ENCODE measurements at regions not wholly inside any gene's neighbourhood (a gene's known extent, or its start where the extent isn't known, plus 50 kb on each side); places are given as distances from the start of the nearest gene placed in this dataset.

- no peak overlapping the region for H3K4me3 ChIP-seq (ENCODE audit: low read depth, low read length)
- TF ChIP-seq, protein P1, sequence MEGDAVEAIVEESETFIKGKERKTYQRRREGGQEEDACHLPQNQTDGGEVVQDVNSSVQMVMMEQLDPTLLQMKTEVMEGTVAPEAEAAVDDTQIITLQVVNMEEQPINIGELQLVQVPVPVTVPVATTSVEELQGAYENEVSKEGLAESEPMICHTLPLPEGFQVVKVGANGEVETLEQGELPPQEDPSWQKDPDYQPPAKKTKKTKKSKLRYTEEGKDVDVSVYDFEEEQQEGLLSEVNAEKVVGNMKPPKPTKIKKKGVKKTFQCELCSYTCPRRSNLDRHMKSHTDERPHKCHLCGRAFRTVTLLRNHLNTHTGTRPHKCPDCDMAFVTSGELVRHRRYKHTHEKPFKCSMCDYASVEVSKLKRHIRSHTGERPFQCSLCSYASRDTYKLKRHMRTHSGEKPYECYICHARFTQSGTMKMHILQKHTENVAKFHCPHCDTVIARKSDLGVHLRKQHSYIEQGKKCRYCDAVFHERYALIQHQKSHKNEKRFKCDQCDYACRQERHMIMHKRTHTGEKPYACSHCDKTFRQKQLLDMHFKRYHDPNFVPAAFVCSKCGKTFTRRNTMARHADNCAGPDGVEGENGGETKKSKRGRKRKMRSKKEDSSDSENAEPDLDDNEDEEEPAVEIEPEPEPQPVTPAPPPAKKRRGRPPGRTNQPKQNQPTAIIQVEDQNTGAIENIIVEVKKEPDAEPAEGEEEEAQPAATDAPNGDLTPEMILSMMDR (IDR thresholded peaks at IDR 0.05; ENCODE audit: low read depth, low read length, missing control alignments) = no peak
Observed at GRCh38 chr12:42798811-42799438, 209.4 kb upstream of the PRICKLE1 start.

DNA sequence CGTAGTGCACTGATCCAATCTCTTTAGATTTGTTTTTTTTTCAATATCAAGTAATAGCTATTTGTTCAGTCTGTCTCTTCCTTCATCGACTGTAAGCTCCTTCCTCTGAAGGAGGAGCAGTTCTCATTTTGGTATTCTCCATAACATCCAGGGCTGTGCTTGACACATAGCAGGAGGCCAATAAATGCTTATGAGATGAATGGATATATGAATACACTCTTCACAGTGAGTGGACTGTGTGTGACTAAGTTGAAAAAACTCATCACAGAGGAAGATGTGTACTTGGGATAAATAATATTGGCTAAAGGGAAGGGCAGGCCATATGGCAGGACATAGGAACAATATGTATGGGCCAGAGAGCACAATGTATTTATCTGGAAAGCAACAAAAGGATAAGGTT lies 205.3 kb upstream of the PRICKLE1 start:
- DNase-seq (ENCODE audit: low read depth) = no peak
- TF ChIP-seq, protein P1 (IDR thresholded peaks at IDR 0.05; ENCODE audit: low read depth, low read length, missing control alignments) = no peak

More at GRCh38 chr12:42798811-42799438, 209.4 kb upstream of the PRICKLE1 start:
- no peak for DNase-seq (ENCODE audit: low read depth)

DNA sequence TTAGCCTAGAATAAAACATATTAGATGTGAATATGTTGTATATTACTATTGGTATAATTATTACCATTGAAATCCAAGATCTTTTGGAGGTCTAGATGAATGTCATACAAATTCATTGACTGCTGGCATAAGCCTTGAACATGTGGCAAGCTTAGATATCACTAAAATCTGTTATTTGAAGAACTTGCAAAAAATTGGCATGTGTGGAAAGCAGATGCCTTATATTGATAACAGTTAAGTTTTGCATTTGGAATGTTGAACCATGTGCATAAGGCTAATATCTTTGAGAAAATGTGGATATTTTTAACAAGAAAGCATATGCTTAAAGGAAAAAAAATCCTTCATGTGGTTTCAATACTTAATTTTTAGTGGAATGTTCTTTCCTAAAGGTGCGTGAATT lies 203.6 kb upstream of the PRICKLE1 start:
- H3K4me3 ChIP-seq (ENCODE audit: low read depth, low read length) = no peak overlapping the region
- TF ChIP-seq, protein P1 (IDR thresholded peaks at IDR 0.05; ENCODE audit: low read depth, low read length, missing control alignments) = no peak
- no peak for DNase-seq (ENCODE audit: low read depth)

More for the DNA sequence above, 205.3 kb upstream of the PRICKLE1 start:
- H3K4me3 ChIP-seq (ENCODE audit: low read depth, low read length) = no peak overlapping the region

GRCh38 chr12:42792265-42792664 lies 202.7 kb upstream of the PRICKLE1 start:
- no peak for DNase-seq (ENCODE audit: low read depth)
- TF ChIP-seq, protein P1 (IDR thresholded peaks at IDR 0.05; ENCODE audit: low read depth, low read length, missing control alignments) = no peak
- H3K4me3 ChIP-seq (ENCODE audit: low read depth, low read length) = no peak overlapping the region

DNA sequence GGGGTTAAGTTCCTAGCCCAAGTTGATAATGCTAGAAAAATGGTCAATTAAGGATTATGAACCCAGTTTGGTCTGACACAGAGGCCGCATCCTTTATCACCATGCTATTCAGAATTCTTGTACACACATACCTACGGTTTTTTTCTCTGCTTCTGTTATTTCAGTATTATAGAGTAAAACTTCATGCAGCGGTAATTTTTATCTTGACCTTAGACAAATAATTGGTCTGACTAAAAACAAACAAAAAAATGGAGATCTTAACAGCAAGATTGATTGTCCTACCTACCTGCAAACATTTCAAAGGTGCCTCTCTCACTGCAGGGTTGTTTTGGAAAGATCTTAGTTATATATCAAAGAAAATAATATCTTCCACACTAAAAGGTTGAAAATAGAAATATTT lies 201.9 kb upstream of the PRICKLE1 start:
- no peak for DNase-seq (ENCODE audit: low read depth)
- H3K4me3 ChIP-seq (ENCODE audit: low read depth, low read length) = no peak overlapping the region
- TF ChIP-seq, protein P1 (IDR thresholded peaks at IDR 0.05; ENCODE audit: low read depth, low read length, missing control alignments) = no peak

- no peak overlapping the region for H3K4me3 ChIP-seq (ENCODE audit: low read depth, low read length)
- TF ChIP-seq, protein P1 (IDR thresholded peaks at IDR 0.05; ENCODE audit: low read depth, low read length, missing control alignments) = no peak
- no peak for DNase-seq (ENCODE audit: low read depth)
Observed at GRCh38 chr12:42790761-42791151, 201.2 kb upstream of the PRICKLE1 start.
